ENCODE measurements at regions not wholly inside any gene's neighbourhood (a gene's known extent, or its start where the extent isn't known, plus 50 kb on each side); places are given as distances from the start of the nearest gene placed in this dataset.

GRCh38 chr12:13786646-13787045 lies 194.8 kb downstream of the GRIN2B start:
- TF ChIP-seq CEBPB (IDR thresholded peaks at IDR 0.05; ENCODE audit: low read depth, low read length): no peak
- no peak for TF ChIP-seq CTCF (conservative IDR thresholded peaks at IDR 0.05; ENCODE audit: low read depth, low read length)
- TF ChIP-seq BHLHE40 (IDR thresholded peaks at IDR 0.05; ENCODE audit: low read depth, low read length): no peak
- TF ChIP-seq POLR2A (IDR thresholded peaks at IDR 0.05; ENCODE audit: low read depth, low read length): no peak
- TF ChIP-seq MAFK (IDR thresholded peaks at IDR 0.05; ENCODE audit: low read depth, low read length): no peak
- TF ChIP-seq RFX5 (IDR thresholded peaks at IDR 0.05; ENCODE audit: low read depth, low read length): no peak
- TF ChIP-seq RCOR1 (IDR thresholded peaks at IDR 0.05; ENCODE audit: insufficient replicate concordance, low read length): no peak
- TF ChIP-seq MXI1 (IDR thresholded peaks at IDR 0.05; ENCODE audit: borderline replicate concordance, low read depth, low read length): no peak
- no peak for TF ChIP-seq FOS (IDR thresholded peaks at IDR 0.05; ENCODE audit: low read depth, low read length)
- no peak for TF ChIP-seq MAZ (IDR thresholded peaks at IDR 0.05; ENCODE audit: borderline replicate concordance, low read depth, low read length)

All from IMR-90 (cell line).